ENCODE measurements at regions not wholly inside any gene's neighbourhood (a gene's known extent, or its start where the extent isn't known, plus 50 kb on each side); places are given as distances from the start of the nearest gene placed in this dataset.

- TF ChIP-seq SKIL (CRISPR knock-in tag; IDR thresholded peaks at IDR 0.05; ENCODE audit: borderline replicate concordance) (no peak), AKNA (CRISPR knock-in tag; IDR thresholded peaks at IDR 0.05; ENCODE audit: borderline replicate concordance) (no peak), ZNF549 (CRISPR knock-in tag; IDR thresholded peaks at IDR 0.05) (no peak), ZFYVE20 (CRISPR knock-in tag; IDR thresholded peaks at IDR 0.05; ENCODE audit: borderline replicate concordance, low read depth) (no peak), ZNF543 (CRISPR knock-in tag; IDR thresholded peaks at IDR 0.05) (no peak)
Measured at GRCh38 chr6:135782546-135782945, 69.0 kb upstream of the PDE7B start (continued).

GRCh38 chr6:135784507-135784906, 67.0 kb upstream of the PDE7B start:
- FAIRE-seq (no peak), ATAC-seq (no peak), DNase-seq (ENCODE audit: low spot score) (no peak)
- Histone ChIP-seq H3K4me1 (ENCODE audit: insufficient read depth, low read length) (no peaks in the 10 kb centered on the region), H3K9me3 (ENCODE audit: low read length) (no peaks in the 10 kb centered on the region), H3K4me2 (ENCODE audit: low read depth, low read length) (no peak overlapping the region), H3K27me3 (ENCODE audit: control insufficient read depth in 1 of 2, insufficient read depth in 2 of 2, low read length in 2 of 2) (no peaks in the 10 kb centered on the region), H4K20me1 (ENCODE audit: insufficient read depth, low read length) (no peaks in the 10 kb centered on the region), H3K9ac (ENCODE audit: insufficient read depth, low read depth, low read length) (no peak overlapping the region), H3K4me3 (replicated peaks in 1 of 3; ENCODE audit: insufficient read depth in 1 of 3, low read depth in 2 of 3, low read length in 3 of 3) (no peak overlapping the region), H3K79me2 (ENCODE audit: insufficient read depth, low read length) (no peaks in the 10 kb centered on the region), H2AFZ (ENCODE audit: low read length) (no peak overlapping the region), H3K27ac (ENCODE audit: extremely low read length, insufficient read depth, low read length) (no peak overlapping the region), H3K36me3 (replicated peaks in 1 of 2; ENCODE audit: control insufficient read depth in 1 of 2, insufficient read depth in 2 of 2, low read length in 2 of 2) (no peaks in the 10 kb centered on the region)
- BruUV-seq (replicated peaks): no TSS peak
- in situ Hi-C loops (cut with HindIII; ENCODE audit: extremely low pct_ligation_motif_present, low pct_unique_long_range_greater_than_20kb) (no loop called here), intact Hi-C loops (cut with micrococcal nuclease; ENCODE audit: unreplicated experiment) (no loop called here)
- ChIA-PET CTCF (ENCODE audit: low intra/inter-chr PET ratio, low total read pairs) (no interaction called here), POLR2A (no interaction called here)
- WGBS (ENCODE audit: low lambda C conversion rate): 4% methylated on average over 2 of the region's 2 CpGs
- TF ChIP-seq PLRG1 (conservative IDR thresholded peaks at IDR 0.05) (no peak), ZNF687 (CRISPR knock-in tag; IDR thresholded peaks at IDR 0.05) (no peak), NPAS2 (CRISPR knock-in tag; IDR thresholded peaks at IDR 0.05; ENCODE audit: borderline replicate concordance) (no peak), NR2C2 (CRISPR knock-in tag; IDR thresholded peaks at IDR 0.05; ENCODE audit: borderline replicate concordance) (no peak)

All from HepG2 (cell line).